ENCODE measurements at regions not wholly inside any gene's neighbourhood (a gene's known extent, or its start where the extent isn't known, plus 50 kb on each side); places are given as distances from the start of the nearest gene placed in this dataset.

GRCh38 chr1:238546118-238546517 is 655.4 kb upstream of the ZP4 start:
- no peak overlapping the region for H3K27ac ChIP-seq
- CTCF ChIA-PET: interaction anchor here (0.6 kb wide), 1 partner anchor 223 kb away, joined by 3 read pairs; no protein-coding TSS in a partner anchor
- TF ChIP-seq CTCF (conservative IDR thresholded peaks at IDR 0.05; ENCODE audit: low read depth): no peak
- POLR2A ChIA-PET (ENCODE audit: low non-redundant PET): no interaction called here
- DNase-seq (ENCODE audit: low spot score): no peak

GRCh38 chr1:238537641-238538040 is 646.9 kb upstream of the ZP4 start:
- CTCF ChIA-PET: interaction anchor here (0.7 kb wide), 1 partner anchor 1179 kb away, joined by 3 read pairs; no protein-coding TSS in a partner anchor
- H3K27ac ChIP-seq: no peak overlapping the region
- no peak for TF ChIP-seq CTCF (conservative IDR thresholded peaks at IDR 0.05; ENCODE audit: low read depth)
- no peak for DNase-seq (ENCODE audit: low spot score)
- POLR2A ChIA-PET (ENCODE audit: low non-redundant PET): no interaction called here

- TF ChIP-seq CTCF (conservative IDR thresholded peaks at IDR 0.05; ENCODE audit: low read depth): no peak
- ChIA-PET POLR2A (ENCODE audit: low non-redundant PET) (no interaction called here), CTCF (no interaction called here)
- H3K27ac ChIP-seq: no peak overlapping the region
- no peak for DNase-seq (ENCODE audit: low spot score)
These were observed 639.6 kb upstream of the ZP4 start for GRCh38 chr1:238530209-238530851.

- ChIA-PET POLR2A (ENCODE audit: low non-redundant PET) (no interaction called here), CTCF (no interaction called here)
- no peak overlapping the region for H3K27ac ChIP-seq
- TF ChIP-seq CTCF (conservative IDR thresholded peaks at IDR 0.05; ENCODE audit: low read depth): no peak
- DNase-seq (ENCODE audit: low spot score): no peak
These were observed 627.0 kb upstream of the ZP4 start for GRCh38 chr1:238517711-238518110.

GRCh38 chr1:238501290-238501689 is 610.6 kb upstream of the ZP4 start:
- ChIA-PET POLR2A (ENCODE audit: low non-redundant PET) (no interaction called here), CTCF (no interaction called here)
- TF ChIP-seq CTCF (conservative IDR thresholded peaks at IDR 0.05; ENCODE audit: low read depth): no peak
- no peak for DNase-seq (ENCODE audit: low spot score)
- H3K27ac ChIP-seq: no peak overlapping the region

- H3K27ac ChIP-seq: no peak overlapping the region
- no peak for TF ChIP-seq CTCF (conservative IDR thresholded peaks at IDR 0.05; ENCODE audit: low read depth)
- POLR2A ChIA-PET (ENCODE audit: low non-redundant PET): no interaction called here
- no peak for DNase-seq (ENCODE audit: low spot score)
- CTCF ChIA-PET: no interaction called here
These were observed 608.3 kb upstream of the ZP4 start for GRCh38 chr1:238499021-238499420.

Data from RWPE1 (cell line).